CD4-positive, alpha-beta T cell (primary cell): ENCODE measurements at regions not wholly inside any gene's neighbourhood (a gene's known extent, or its start where the extent isn't known, plus 50 kb on each side); places are given as distances from the start of the nearest gene placed in this dataset.
A peak's percentile ranks its signal among the peaks of the same experiment; 100 is the strongest.

Experiments
- ATAC-seq: fragments of 200-7000 bp; cut with Tn5 transposase; one replicate; pipeline ENCODE4 v1.10.0; 2022; ENCODE audit warnings: mild to moderate bottlenecking; ENCODE audit not compliant: poor library complexity
- CTCF ChIA-PET: fragments of 350-600 bp; sonication (Branson Sonifier 250); formaldehyde crosslinking; loops from one replicate; lab custom pipeline; 2021; ENCODE audit warnings: antibody characterized with exemption, inconsistent platforms; lab: Charles Lee
- POLR2A ChIA-PET: fragments of 350-600 bp; sonication (Branson Sonifier 250); formaldehyde crosslinking; loops from one replicate; lab custom pipeline; 2021; ENCODE audit warnings: antibody characterized with exemption, inconsistent platforms; lab: Charles Lee
- DNase-seq, 14 experiments: peaks; one replicate each; pipeline ENCODE4 v3.0.0-alpha.2; 2013 to 2020; ENCODE audit warnings: mixed read lengths in 2 of 14
- H3K27ac ChIP-seq, 2 donors: one replicate each; pipeline versions ENCODE4 v1.5.1 to v1.7.0; 2013; ENCODE audit warnings: low read length in 2 of 2, low read depth in 1 of 2, mild to moderate bottlenecking in 1 of 2
- H3K27me3 ChIP-seq, 2 experiments: 1 replicate in 1 of 2; 2 replicates in 1 of 2; pipeline versions ENCODE4 v1.6.1 to v1.7.0; 2013; ENCODE audit warnings: low read length in 2 of 2, control low read depth in 1 of 2, mild to moderate bottlenecking in 1 of 2, moderate library complexity in 1 of 2; ENCODE audit not compliant: insufficient read depth in 2 of 2, control insufficient read depth in 1 of 2
- H3K36me3 ChIP-seq: one replicate; pipeline ENCODE4 v1.6.1; 2013; ENCODE audit warnings: low read length, control low read depth; ENCODE audit not compliant: insufficient read depth
- H3K4me1 ChIP-seq: one replicate; pipeline ENCODE4 v1.6.1; 2013; ENCODE audit warnings: low read length, control low read depth; ENCODE audit not compliant: insufficient read depth
- H3K4me3 ChIP-seq: one replicate; pipeline ENCODE4 v1.5.1; 2013; ENCODE audit warnings: mild to moderate bottlenecking, low read length, moderate library complexity
- H3K9me3 ChIP-seq, 2 experiments: 1 replicate in 1 of 2; 2 replicates in 1 of 2; pipeline versions ENCODE4 v1.6.1 to v1.7.0; 2013; ENCODE audit warnings: low read length in 2 of 2, mild to moderate bottlenecking in 2 of 2, control low read depth in 1 of 2, moderate library complexity in 1 of 2; ENCODE audit not compliant: control insufficient read depth in 1 of 2, insufficient read depth in 1 of 2
- H3K27ac Mint-ChIP-seq: one replicate; pipeline ENCODE4 v1.8.0; 2020; ENCODE audit warnings: mixed read lengths
- H3K27me3 Mint-ChIP-seq: one replicate; pipeline ENCODE4 v1.8.0; 2021; ENCODE audit warnings: mixed read lengths
- H3K36me3 Mint-ChIP-seq: one replicate; pipeline ENCODE4 v1.8.0; 2021; ENCODE audit warnings: low read depth, mixed read lengths
- H3K4me1 Mint-ChIP-seq: one replicate; pipeline ENCODE4 v1.8.0; 2021; ENCODE audit warnings: low read depth, mixed read lengths
- H3K4me3 Mint-ChIP-seq: one replicate; pipeline ENCODE4 v1.8.0; 2020; ENCODE audit warnings: mild to moderate bottlenecking, mixed read lengths
- H3K9me3 Mint-ChIP-seq: one replicate; pipeline ENCODE4 v1.8.0; 2020; ENCODE audit warnings: mixed read lengths
- CTCF ChIP-seq: fragments of 200-600 bp; IDR thresholded peaks from one replicate; pipeline ENCODE4 v1.8.0; 2022; ENCODE audit warnings: antibody characterized with exemption, mild to moderate bottlenecking
- intact Hi-C, 2 experiments: fragments of 100-400 bp; cut with DNase I in 1 of 2; cut with micrococcal nuclease in 1 of 2; formaldehyde crosslinking; loops; one replicate each; pipeline versions ENCODE4 v1.15.1 to v1.9.0; 2023 to 2025; cut with DNase I, micrococcal nuclease
- microRNA-seq: library from miRNA; unstranded; fragments of <30 nt; microRNA quantifications from one replicate; pipeline ENCODE4 v1.2.0, GENCODE V29; 2021; ENCODE audit warnings: borderline microRNAs expressed, borderline replicate concordance

GRCh38 chrX:45258731-45259402 is 58.2 kb upstream of the DIPK2B start:
- intact Hi-C loops: no loop called here
- Mint-ChIP-seq H3K27ac (no peak overlapping the region), H3K9me3 (no peaks in the 10 kb centered on the region), H3K36me3 (no peaks in the 10 kb centered on the region), H3K4me3 (no peak overlapping the region), H3K27me3 (no peaks in the 10 kb centered on the region), H3K4me1 (no peaks in the 10 kb centered on the region)
- CTCF ChIA-PET: no interaction called here
- ATAC-seq: no peak
- Histone ChIP-seq H3K27me3 (no peaks in the 10 kb centered on the region), H3K4me1 (no peaks in the 10 kb centered on the region), H3K4me3 (no peak overlapping the region), H3K27ac (no peak overlapping the region), H3K36me3 (no peaks in the 10 kb centered on the region), H3K9me3 (no peaks in the 10 kb centered on the region)
- DNase-seq: no peak
- no peak for TF ChIP-seq CTCF
- POLR2A ChIA-PET: no interaction called here

Small RNAs in the stretch of these regions (microRNA-seq; reads per million reads assigned to microRNA genes)
- 4,966 reads per million, percentile 94 among the genes with 10 or more reads in this experiment for gene MIR221
- gene MIR222: 725 reads per million, percentile 83 among the genes with 10 or more reads in this experiment
